Activated CD4-positive, alpha-beta T cell treated with anti-CD3 and anti-CD28 coated beads for 36 hours (primary cell): ENCODE measurements at regions not wholly inside any gene's neighbourhood (a gene's known extent, or its start where the extent isn't known, plus 50 kb on each side); places are given as distances from the start of the nearest gene placed in this dataset.
A peak's percentile ranks its signal among the peaks of the same experiment; 100 is the strongest.
"Not testable (repeated sequence)": the region's sequence is repeated elsewhere in the genome, so short reads cannot be mapped to it uniquely, and the experiment has no call there.

Experiments used
- ATAC-seq: fragments of 200-7000 bp; cut with Tn5 transposase; one replicate; pipeline ENCODE4 v1.10.0; 2021; ENCODE audit warnings: mild to moderate bottlenecking, moderate library complexity
- CTCF ChIA-PET: fragments of 350-600 bp; sonication (Branson Sonifier 250); formaldehyde crosslinking; loops from one replicate; lab custom pipeline; 2021; ENCODE audit warnings: antibody characterized with exemption; lab: Charles Lee
- POLR2A ChIA-PET: fragments of 350-600 bp; sonication (Branson Sonifier 250); formaldehyde crosslinking; loops from one replicate; lab custom pipeline; 2021; ENCODE audit warnings: antibody characterized with exemption, inconsistent platforms; lab: Charles Lee
- DNase-seq: peaks from one replicate; pipeline ENCODE4 v3.0.0-alpha.2; 2020
- H3K27ac Mint-ChIP-seq: one replicate; pipeline ENCODE4 v1.8.0; 2021; ENCODE audit warnings: mixed read lengths
- H3K27me3 Mint-ChIP-seq: one replicate; pipeline ENCODE4 v1.8.0; 2021; ENCODE audit warnings: mixed read lengths
- H3K36me3 Mint-ChIP-seq: one replicate; pipeline ENCODE4 v1.8.0; 2021; ENCODE audit warnings: low read depth, mixed read lengths
- H3K4me1 Mint-ChIP-seq: one replicate; pipeline ENCODE4 v1.8.0; 2021; ENCODE audit warnings: mixed read lengths
- H3K4me3 Mint-ChIP-seq: one replicate; pipeline ENCODE4 v1.8.0; 2021; ENCODE audit warnings: mild to moderate bottlenecking, moderate library complexity, mixed read lengths
- H3K9me3 Mint-ChIP-seq: one replicate; pipeline ENCODE4 v1.8.0; 2021; ENCODE audit warnings: low read depth, mixed read lengths
- intact Hi-C, 2 experiments: fragments of 100-400 bp; cut with DNase I in 1 of 2; cut with micrococcal nuclease in 1 of 2; formaldehyde crosslinking; loops; one replicate each; pipeline versions ENCODE4 v1.14.2 to v1.15.1; 2022 to 2024; cut with DNase I, micrococcal nuclease

- CTCF ChIA-PET, result no interaction called here
- Mint-ChIP-seq H3K27me3 (no peaks in the 10 kb centered on the region), H3K27ac (no peak overlapping the region), H3K9me3 (no peaks in the 10 kb centered on the region), H3K4me3 (no peak overlapping the region), H3K36me3 (no peaks in the 10 kb centered on the region), H3K4me1 (no peaks in the 10 kb centered on the region)
- no peak for ATAC-seq
- intact Hi-C loops, result no loop called here
- POLR2A ChIA-PET, result no interaction called here
- DNase-seq, result no peak
Measured at GRCh38 chr13:19050901-19051300, 130.7 kb downstream of the TUBA3C start.

GRCh38 chr13:19049624-19050023 lies 132.0 kb downstream of the TUBA3C start:
- ATAC-seq, H3K36me3 Mint-ChIP-seq, H3K27me3 Mint-ChIP-seq, H3K27ac Mint-ChIP-seq, intact Hi-C loops, CTCF ChIA-PET, DNase-seq, H3K4me1 Mint-ChIP-seq, H3K4me3 Mint-ChIP-seq, POLR2A ChIA-PET, H3K9me3 Mint-ChIP-seq: not testable (repeated sequence)

- no peak overlapping the region for H3K27ac Mint-ChIP-seq
- no peaks in the 10 kb centered on the region for H3K36me3 Mint-ChIP-seq
- H3K9me3 Mint-ChIP-seq, result no peaks in the 10 kb centered on the region
- H3K4me1 Mint-ChIP-seq, result no peaks in the 10 kb centered on the region
- CTCF ChIA-PET, result no interaction called here
- peaks cover 2% of the 10 kb centered on the region for H3K27me3 Mint-ChIP-seq
- H3K4me3 Mint-ChIP-seq, result no peak overlapping the region
- ATAC-seq (no peak), DNase-seq (no peak)
- POLR2A ChIA-PET, result no interaction called here
- intact Hi-C loops, result no loop called here
Measured at GRCh38 chr13:19048381-19048780, 133.2 kb downstream of the TUBA3C start.

- no peak for DNase-seq
- H3K27ac Mint-ChIP-seq, result no peak overlapping the region
- H3K27me3 Mint-ChIP-seq, result peaks cover 6% of the 10 kb centered on the region
- ChIA-PET CTCF (no interaction called here), POLR2A (no interaction called here)
- no peaks in the 10 kb centered on the region for H3K9me3 Mint-ChIP-seq
- no peak for ATAC-seq
- intact Hi-C loops, result no loop called here
- no peaks in the 10 kb centered on the region for H3K36me3 Mint-ChIP-seq
- H3K4me3 Mint-ChIP-seq, result no peak overlapping the region
- no peaks in the 10 kb centered on the region for H3K4me1 Mint-ChIP-seq
Measured at GRCh38 chr13:19023115-19023514, 158.5 kb downstream of the TUBA3C start.

GRCh38 chr13:19020988-19021387 lies 160.6 kb downstream of the TUBA3C start:
- H3K27ac Mint-ChIP-seq, result no peak overlapping the region
- no peak overlapping the region for H3K4me3 Mint-ChIP-seq
- intact Hi-C loops, result no loop called here
- DNase-seq, result no peak
- H3K27me3 Mint-ChIP-seq, result peaks cover 6% of the 10 kb centered on the region
- no peaks in the 10 kb centered on the region for H3K4me1 Mint-ChIP-seq
- ChIA-PET POLR2A (no interaction called here), CTCF (no interaction called here)
- H3K36me3 Mint-ChIP-seq, result no peaks in the 10 kb centered on the region
- ATAC-seq, result no peak
- no peaks in the 10 kb centered on the region for H3K9me3 Mint-ChIP-seq

GRCh38 chr13:18998389-18998788 lies 183.2 kb downstream of the TUBA3C start:
- POLR2A ChIA-PET, result no interaction called here
- Mint-ChIP-seq H3K27ac (peak overlapping the region; percentile 22), H3K9me3 (peaks cover 2% of the 10 kb centered on the region), H3K27me3 (no peaks in the 10 kb centered on the region), H3K36me3 (no peaks in the 10 kb centered on the region), H3K4me1 (peaks cover 14% of the 10 kb centered on the region), H3K4me3 (no peak overlapping the region)
- ATAC-seq (peak; percentile 39), DNase-seq (peak; percentile 8)
- CTCF ChIA-PET, result interaction anchor here (1.0 kb wide), 1 partner anchor 44 kb away, joined by 3 read pairs; no protein-coding TSS in a partner anchor
- intact Hi-C loops, result no loop called here

GRCh38 chr13:18996627-18997051 lies 185.0 kb downstream of the TUBA3C start:
- no peaks in the 10 kb centered on the region for H3K27me3 Mint-ChIP-seq
- intact Hi-C loops, result no loop called here
- no peaks in the 10 kb centered on the region for H3K36me3 Mint-ChIP-seq
- ChIA-PET POLR2A (no interaction called here), CTCF (no interaction called here)
- ATAC-seq, result no peak
- no peaks in the 10 kb centered on the region for H3K9me3 Mint-ChIP-seq
- H3K4me1 Mint-ChIP-seq, result peaks cover 14% of the 10 kb centered on the region
- no peak for DNase-seq
- H3K4me3 Mint-ChIP-seq, result no peak overlapping the region
- no peak overlapping the region for H3K27ac Mint-ChIP-seq

GRCh38 chr13:18996221-18996620 lies 185.4 kb downstream of the TUBA3C start:
- no peak overlapping the region for H3K27ac Mint-ChIP-seq
- H3K36me3 Mint-ChIP-seq, result no peaks in the 10 kb centered on the region
- peaks cover 14% of the 10 kb centered on the region for H3K4me1 Mint-ChIP-seq
- no peaks in the 10 kb centered on the region for H3K27me3 Mint-ChIP-seq
- no peak for DNase-seq
- intact Hi-C loops, result no loop called here
- no peaks in the 10 kb centered on the region for H3K9me3 Mint-ChIP-seq
- POLR2A ChIA-PET, result no interaction called here
- CTCF ChIA-PET, result no interaction called here
- no peak overlapping the region for H3K4me3 Mint-ChIP-seq
- ATAC-seq, result no peak

GRCh38 chr13:18995259-18995873 lies 186.3 kb downstream of the TUBA3C start:
- intact Hi-C loops, result no loop called here
- Mint-ChIP-seq H3K27ac (no peak overlapping the region), H3K9me3 (no peaks in the 10 kb centered on the region), H3K4me1 (peaks cover 14% of the 10 kb centered on the region), H3K27me3 (no peaks in the 10 kb centered on the region), H3K36me3 (no peaks in the 10 kb centered on the region), H3K4me3 (no peak overlapping the region)
- CTCF ChIA-PET, result no interaction called here
- no peak for DNase-seq
- no peak for ATAC-seq
- POLR2A ChIA-PET, result no interaction called here

GRCh38 chr13:18993884-18994660 lies 187.6 kb downstream of the TUBA3C start:
- Mint-ChIP-seq H3K36me3 (no peaks in the 10 kb centered on the region), H3K27ac (no peak overlapping the region), H3K27me3 (no peaks in the 10 kb centered on the region), H3K4me3 (no peak overlapping the region), H3K4me1 (peaks cover 14% of the 10 kb centered on the region), H3K9me3 (no peaks in the 10 kb centered on the region)
- POLR2A ChIA-PET, result no interaction called here
- DNase-seq (no peak), ATAC-seq (no peak)
- intact Hi-C loops, result no loop called here
- CTCF ChIA-PET, result no interaction called here

- ChIA-PET CTCF (no interaction called here), POLR2A (no interaction called here)
- Mint-ChIP-seq H3K4me3 (no peak overlapping the region), H3K27ac (no peak overlapping the region), H3K27me3 (no peaks in the 10 kb centered on the region), H3K36me3 (no peaks in the 10 kb centered on the region), H3K9me3 (no peaks in the 10 kb centered on the region), H3K4me1 (peaks cover 4% of the 10 kb centered on the region)
- ATAC-seq (no peak), DNase-seq (no peak)
- intact Hi-C loops, result no loop called here
Measured at GRCh38 chr13:18992791-18993190, 188.8 kb downstream of the TUBA3C start.

GRCh38 chr13:18991060-18991459 lies 190.6 kb downstream of the TUBA3C start:
- Mint-ChIP-seq H3K4me1 (peaks cover 1% of the 10 kb centered on the region), H3K27me3 (no peaks in the 10 kb centered on the region), H3K9me3 (no peaks in the 10 kb centered on the region), H3K27ac (no peak overlapping the region), H3K36me3 (peaks cover 2% of the 10 kb centered on the region), H3K4me3 (no peak overlapping the region)
- POLR2A ChIA-PET, result no interaction called here
- ATAC-seq, result no peak
- DNase-seq, result no peak
- CTCF ChIA-PET, result no interaction called here
- intact Hi-C loops, result no loop called here
